Right lobe of liver (tissue), 4 donors: ENCODE measurements at regions not wholly inside any gene's neighbourhood (a gene's known extent, or its start where the extent isn't known, plus 50 kb on each side); places are given as distances from the start of the nearest gene placed in this dataset.

Source experiments
- CTCF ChIP-seq, 4 donors: fragments of 200-600 bp in 3 of 4; fragments of 450-650 bp in 1 of 4; IDR thresholded peaks; one replicate each; pipeline versions ENCODE4 v1.5.1 to v1.8.0; 2016 to 2022; ENCODE audit warnings: antibody characterized with exemption in 4 of 4, mild to moderate bottlenecking in 2 of 4
- POLR2A ChIP-seq: fragments of 450-650 bp; IDR thresholded peaks from one replicate; pipeline ENCODE4 v1.6.1; 2017; ENCODE audit warnings: antibody characterized with exemption, mild to moderate bottlenecking
- donor health status: DM: no; HTN: no; CAD: no.
- donor health status: DM: no; HTN: no; CAD: no.
- donor health status: DM: no; HTN: yes; CAD: no.

GRCh38 chr6:96279084-96279483, 242.5 kb upstream of the UFL1 start:
- TF ChIP-seq CTCF (IDR thresholded peaks at IDR 0.05) (no peak), POLR2A (no peak)
